BJ (cell line): ENCODE measurements at regions not wholly inside any gene's neighbourhood (a gene's known extent, or its start where the extent isn't known, plus 50 kb on each side); places are given as distances from the start of the nearest gene placed in this dataset.

Experiments
- CTCF ChIA-PET: fragments of 350-600 bp; formaldehyde crosslinking; extraction: SDS; loops from one replicate; lab custom pipeline; 2021; ENCODE audit warnings: antibody characterized with exemption, inconsistent platforms; lab: Yijun Ruan, JAX
- POLR2A ChIA-PET: fragments of 300-600 bp; sonication (Branson Sonifier 250); formaldehyde crosslinking; extraction: SDS; loops from one replicate; lab custom pipeline; 2021; ENCODE audit warnings: antibody characterized with exemption; lab: Charles Lee
- DNase-seq: peaks from one replicate; pipeline ENCODE4 v3.0.0-alpha.2; 2011; ENCODE audit warnings: low read depth
- H3K27me3 ChIP-seq: 2 replicates; pipeline ENCODE4 v1.6.0; 2011; ENCODE audit warnings: low read length; ENCODE audit not compliant: control insufficient read depth, insufficient read depth
- H3K36me3 ChIP-seq: 2 replicates; pipeline ENCODE4 v1.5.1; 2011; ENCODE audit warnings: low read length; ENCODE audit not compliant: control insufficient read depth, insufficient read depth
- H3K4me3 ChIP-seq: 2 replicates; pipeline ENCODE4 v1.5.1; 2011; ENCODE audit warnings: low read depth, mild to moderate bottlenecking, control low read depth, low read length
- TF ChIP-seq, protein P1 (sequence below): IDR thresholded peaks from 2 replicates; pipeline ENCODE4 v1.5.1; 2011; ENCODE audit warnings: low read depth, mild to moderate bottlenecking, control low read depth, inconsistent platforms, low read length, moderate library complexity; ENCODE audit not compliant: insufficient read depth

DNA sequence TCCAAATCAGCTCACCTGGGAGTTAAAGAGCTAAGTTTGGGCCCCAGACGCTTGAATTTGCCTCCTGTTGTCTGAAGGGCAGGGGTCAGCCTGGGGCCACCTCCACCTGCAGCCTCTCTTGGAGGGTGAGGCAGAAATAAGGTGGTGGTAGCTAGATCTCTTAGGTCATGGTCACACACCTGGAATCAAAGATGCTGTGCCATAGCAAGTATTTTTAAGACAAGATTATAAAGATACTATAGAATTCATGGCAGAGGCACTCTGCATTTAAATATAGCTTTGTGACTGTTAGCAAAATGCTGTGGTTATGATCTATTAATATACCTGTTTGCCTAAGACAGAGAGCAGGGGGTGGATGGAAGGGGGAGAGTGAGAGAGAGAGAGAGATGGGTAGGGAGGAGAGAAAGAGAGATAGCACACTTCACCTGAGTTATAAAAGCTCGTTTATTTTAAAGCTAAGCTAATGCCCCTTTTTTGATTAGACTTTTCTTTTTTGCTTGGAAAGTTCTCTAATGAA, 242.7 kb downstream of the TMEM182 start:
- H3K36me3 ChIP-seq, result no peaks in the 10 kb centered on the region
- no peaks in the 10 kb centered on the region for H3K27me3 ChIP-seq
- POLR2A ChIA-PET, result no interaction called here
- CTCF ChIA-PET, result interaction anchor here (1.2 kb wide), 1 partner anchor 17 kb away, joined by 3 read pairs; no protein-coding TSS in a partner anchor
- DNase-seq, result no peak
- no peak overlapping the region for H3K4me3 ChIP-seq
- TF ChIP-seq, protein P1, sequence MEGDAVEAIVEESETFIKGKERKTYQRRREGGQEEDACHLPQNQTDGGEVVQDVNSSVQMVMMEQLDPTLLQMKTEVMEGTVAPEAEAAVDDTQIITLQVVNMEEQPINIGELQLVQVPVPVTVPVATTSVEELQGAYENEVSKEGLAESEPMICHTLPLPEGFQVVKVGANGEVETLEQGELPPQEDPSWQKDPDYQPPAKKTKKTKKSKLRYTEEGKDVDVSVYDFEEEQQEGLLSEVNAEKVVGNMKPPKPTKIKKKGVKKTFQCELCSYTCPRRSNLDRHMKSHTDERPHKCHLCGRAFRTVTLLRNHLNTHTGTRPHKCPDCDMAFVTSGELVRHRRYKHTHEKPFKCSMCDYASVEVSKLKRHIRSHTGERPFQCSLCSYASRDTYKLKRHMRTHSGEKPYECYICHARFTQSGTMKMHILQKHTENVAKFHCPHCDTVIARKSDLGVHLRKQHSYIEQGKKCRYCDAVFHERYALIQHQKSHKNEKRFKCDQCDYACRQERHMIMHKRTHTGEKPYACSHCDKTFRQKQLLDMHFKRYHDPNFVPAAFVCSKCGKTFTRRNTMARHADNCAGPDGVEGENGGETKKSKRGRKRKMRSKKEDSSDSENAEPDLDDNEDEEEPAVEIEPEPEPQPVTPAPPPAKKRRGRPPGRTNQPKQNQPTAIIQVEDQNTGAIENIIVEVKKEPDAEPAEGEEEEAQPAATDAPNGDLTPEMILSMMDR, result no peak

DNA sequence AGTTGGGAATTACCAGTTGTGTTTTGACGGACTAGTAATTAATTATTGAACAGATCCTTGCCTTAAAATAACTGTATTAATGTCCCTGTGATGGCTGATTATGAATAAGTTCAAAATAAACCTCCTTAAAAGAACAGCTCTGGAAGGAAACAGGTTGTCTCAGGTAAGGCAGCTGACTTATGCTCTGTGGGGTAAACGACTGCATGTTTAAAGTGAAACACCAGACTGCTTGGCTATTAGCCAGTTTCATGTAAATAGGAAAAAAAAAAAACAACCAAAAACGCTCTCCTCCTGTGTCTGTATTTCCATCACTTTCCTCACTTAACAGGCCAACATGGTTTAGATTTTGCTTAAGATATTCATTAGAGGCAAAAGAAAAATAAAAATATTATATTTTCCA, 243.6 kb downstream of the TMEM182 start:
- POLR2A ChIA-PET, result no interaction called here
- TF ChIP-seq, protein P1, result no peak

DNA sequence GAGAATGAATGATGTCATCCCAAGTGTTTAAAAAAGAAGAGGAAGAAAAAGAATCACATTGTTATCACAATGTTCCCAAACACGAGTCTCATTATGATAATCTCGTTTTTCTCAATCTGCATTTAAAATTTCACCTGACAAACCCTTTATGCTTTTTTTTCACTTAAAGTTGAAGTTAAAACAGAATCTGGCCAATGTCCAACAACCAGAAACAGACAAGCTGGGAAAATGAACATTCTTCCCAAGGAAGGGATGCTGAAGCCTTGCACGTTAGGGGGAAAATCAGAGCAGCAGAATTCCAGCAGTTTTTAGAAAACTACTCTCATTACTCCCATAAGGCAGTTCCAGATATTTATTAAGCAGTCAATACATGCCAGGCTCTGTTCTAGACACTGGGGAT, 245.3 kb downstream of the TMEM182 start:
- no peak for DNase-seq
- TF ChIP-seq, protein P1, result no peak
- CTCF ChIA-PET, result no interaction called here
- POLR2A ChIA-PET, result no interaction called here
- H3K27me3 ChIP-seq, result no peaks in the 10 kb centered on the region
- H3K36me3 ChIP-seq, result no peaks in the 10 kb centered on the region
- no peak overlapping the region for H3K4me3 ChIP-seq

More for the DNA sequence above, 243.6 kb downstream of the TMEM182 start:
- CTCF ChIA-PET, result no interaction called here
- Histone ChIP-seq H3K4me3 (no peak overlapping the region), H3K36me3 (no peaks in the 10 kb centered on the region), H3K27me3 (no peaks in the 10 kb centered on the region)
- no peak for DNase-seq

DNA sequence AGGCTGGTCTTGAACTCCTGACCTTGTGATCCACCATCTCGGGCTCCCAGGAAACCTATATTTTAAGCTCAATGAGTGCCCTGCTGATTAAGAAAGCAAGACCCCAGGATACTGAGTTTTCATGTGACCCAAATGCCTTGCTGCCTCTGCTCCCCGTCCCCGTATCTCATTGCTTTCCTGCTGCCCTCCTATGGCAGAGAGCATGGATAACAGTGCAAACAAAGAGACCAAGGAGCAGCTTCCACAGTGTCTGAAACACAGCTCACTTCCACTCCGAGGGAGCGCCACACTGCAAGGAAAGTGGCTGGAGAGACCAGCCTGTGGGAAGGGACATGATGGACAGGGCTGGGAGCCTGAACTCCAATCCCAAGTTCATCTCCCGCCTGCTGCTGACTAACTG, 246.8 kb downstream of the TMEM182 start:
- ChIA-PET CTCF (no interaction called here), POLR2A (no interaction called here)
- no peak for DNase-seq

DNA sequence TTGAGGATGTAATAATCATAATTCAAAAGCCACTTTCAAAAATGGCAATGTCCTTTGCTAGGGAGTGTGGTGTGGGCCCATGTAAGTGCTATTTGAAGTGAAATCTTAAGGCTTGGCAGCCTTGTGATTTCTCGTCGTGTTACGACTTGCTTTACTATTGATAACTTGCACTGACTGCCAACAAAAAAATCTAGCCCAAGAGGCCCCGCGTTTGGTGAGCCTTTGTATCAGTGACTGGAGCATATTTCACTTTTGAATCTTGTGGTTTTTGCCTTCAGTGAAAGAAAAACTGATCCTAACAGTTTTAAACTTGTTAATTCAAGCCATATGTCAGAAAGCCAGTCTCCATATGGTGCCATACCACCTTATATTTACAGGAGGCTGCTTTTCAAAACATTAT, 248.0 kb downstream of the TMEM182 start:
- DNase-seq, result no peak
- CTCF ChIA-PET, result no interaction called here

More for the DNA sequence above, 246.8 kb downstream of the TMEM182 start:
- no peaks in the 10 kb centered on the region for H3K36me3 ChIP-seq
- TF ChIP-seq, protein P1, result no peak
- no peaks in the 10 kb centered on the region for H3K27me3 ChIP-seq
- no peak overlapping the region for H3K4me3 ChIP-seq

More for the DNA sequence above, 248.0 kb downstream of the TMEM182 start:
- TF ChIP-seq, protein P1, result no peak
- POLR2A ChIA-PET, result no interaction called here
- Histone ChIP-seq H3K27me3 (no peaks in the 10 kb centered on the region), H3K36me3 (no peaks in the 10 kb centered on the region), H3K4me3 (no peak overlapping the region)
